Neural progenitor cell (in vitro differentiated cells): ENCODE measurements at regions not wholly inside any gene's neighbourhood (a gene's known extent, or its start where the extent isn't known, plus 50 kb on each side); places are given as distances from the start of the nearest gene placed in this dataset.

ENCODE experiments used
- DNase-seq: peaks from one replicate; pipeline ENCODE4 v3.0.0-alpha.2; 2016; ENCODE audit warnings: low spot score
- H2AFZ ChIP-seq: fragments of 200-600 bp; sonication (generic); replicated peaks from 2 replicates; pipeline ENCODE4 v1.6.1; 2016; ENCODE audit warnings: antibody characterized with exemption
- H3F3A ChIP-seq: fragments of 200-600 bp; sonication (generic); 2 replicates; pipeline ENCODE4 v1.6.1; 2016; ENCODE audit warnings: antibody characterized with exemption, low read depth
- H3K27ac ChIP-seq: fragments of 200-600 bp; sonication (generic); 2 replicates; pipeline ENCODE4 v1.5.1; 2016; ENCODE audit warnings: mild to moderate bottlenecking
- H3K27me3 ChIP-seq: fragments of 200-600 bp; sonication (generic); 2 replicates; pipeline ENCODE4 v1.6.1; 2016; ENCODE audit warnings: mild to moderate bottlenecking, moderate library complexity
- H3K36me3 ChIP-seq: fragments of 200-600 bp; sonication (generic); 2 replicates; pipeline ENCODE4 v1.5.1; 2016
- H3K4me1 ChIP-seq: fragments of 200-600 bp; sonication (generic); 2 replicates; pipeline ENCODE4 v1.6.1; 2016; ENCODE audit warnings: mixed run types
- H3K4me2 ChIP-seq: fragments of 200-600 bp; sonication (generic); 2 replicates; pipeline ENCODE4 v1.6.1; 2016
- H3K4me3 ChIP-seq: fragments of 200-600 bp; sonication (generic); 2 replicates; pipeline ENCODE4 v1.5.1; 2016
- H3K79me2 ChIP-seq: fragments of 200-600 bp; sonication (generic); 2 replicates; pipeline ENCODE4 v1.6.1; 2016; ENCODE audit warnings: low read depth
- H3K9ac ChIP-seq: fragments of 200-600 bp; sonication (generic); 2 replicates; pipeline ENCODE4 v1.6.1; 2016
- H3K9me3 ChIP-seq: fragments of 200-600 bp; sonication (generic); 2 replicates; pipeline ENCODE4 v1.5.1; 2016; ENCODE audit warnings: low read depth
- H4K20me1 ChIP-seq: fragments of 200-600 bp; sonication (generic); 2 replicates; pipeline ENCODE4 v1.6.1; 2016; ENCODE audit warnings: low read depth
- H3K27ac Mint-ChIP-seq: 3 replicates; pipeline ENCODE4 v1.8.0; 2021; ENCODE audit warnings: mixed read lengths
- H3K27me3 Mint-ChIP-seq: 2 replicates; pipeline ENCODE4 v1.8.0; 2022; ENCODE audit warnings: low read depth, mild to moderate bottlenecking, inconsistent platforms, moderate library complexity, mixed read lengths; ENCODE audit not compliant: insufficient read depth
- H3K36me3 Mint-ChIP-seq: 3 replicates; pipeline ENCODE4 v1.8.0; 2021; ENCODE audit warnings: mixed read lengths
- H3K4me1 Mint-ChIP-seq: 3 replicates; pipeline ENCODE4 v1.8.0; 2021; ENCODE audit warnings: mixed read lengths
- H3K4me3 Mint-ChIP-seq: 3 replicates; pipeline ENCODE4 v1.8.0; 2021; ENCODE audit warnings: mild to moderate bottlenecking, moderate library complexity, mixed read lengths
- H3K9me3 Mint-ChIP-seq: 3 replicates; pipeline ENCODE4 v1.8.0; 2020; ENCODE audit warnings: mixed read lengths
- CTCF ChIP-seq: fragments of 200-600 bp; sonication (generic); IDR thresholded peaks from 2 replicates; pipeline ENCODE4 v1.5.1; 2017; ENCODE audit warnings: antibody characterized with exemption, mild to moderate bottlenecking
- EZH2 ChIP-seq: fragments of 200-600 bp; sonication (generic); IDR thresholded peaks from 2 replicates; pipeline ENCODE4 v1.6.1; 2017; ENCODE audit warnings: antibody characterized with exemption, mild to moderate bottlenecking, moderate library complexity
- EZH2phosphoT487 ChIP-seq: fragments of 200-600 bp; sonication (generic); IDR thresholded peaks from 2 replicates; pipeline ENCODE4 v1.6.1; 2017; ENCODE audit warnings: antibody characterized with exemption

DNA sequence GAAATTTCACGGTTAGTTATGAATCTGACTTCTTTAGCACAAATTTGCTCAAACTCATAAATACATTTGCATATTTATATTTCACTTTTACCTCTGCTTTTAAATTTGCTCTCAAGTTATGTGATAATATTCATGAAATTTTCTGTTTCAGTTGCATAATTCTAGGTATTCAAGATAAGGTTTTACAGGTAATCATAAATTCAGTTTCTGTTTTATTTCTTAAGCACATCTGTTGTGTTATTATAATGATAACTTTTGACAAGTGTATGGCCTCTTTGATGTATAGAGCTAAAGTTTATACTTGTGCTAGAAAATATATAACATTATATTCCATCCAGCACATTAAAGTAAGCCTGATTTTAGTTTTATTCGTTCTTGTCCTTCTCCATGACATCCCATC, 308.1 kb downstream of the SLC7A11 start:
- Mint-ChIP-seq H3K9me3 (no peaks in the 10 kb centered on the region), H3K27ac (no peak overlapping the region), H3K4me1 (no peaks in the 10 kb centered on the region), H3K27me3 (peaks cover 5% of the 10 kb centered on the region), H3K4me3 (no peak overlapping the region), H3K36me3 (no peaks in the 10 kb centered on the region)
- Histone ChIP-seq H2AFZ (no peak overlapping the region), H3K27ac (no peak overlapping the region), H3F3A (no peaks in the 10 kb centered on the region), H3K9ac (no peak overlapping the region), H3K9me3 (no peaks in the 10 kb centered on the region), H4K20me1 (no peaks in the 10 kb centered on the region), H3K27me3 (no peaks in the 10 kb centered on the region), H3K4me2 (no peak overlapping the region), H3K4me3 (no peak overlapping the region), H3K36me3 (no peaks in the 10 kb centered on the region), H3K4me1 (no peaks in the 10 kb centered on the region), H3K79me2 (no peaks in the 10 kb centered on the region)
- no peak for DNase-seq
- no peak for TF ChIP-seq CTCF
- no peak for TF ChIP-seq EZH2
- TF ChIP-seq EZH2phosphoT487 = no peak

DNA sequence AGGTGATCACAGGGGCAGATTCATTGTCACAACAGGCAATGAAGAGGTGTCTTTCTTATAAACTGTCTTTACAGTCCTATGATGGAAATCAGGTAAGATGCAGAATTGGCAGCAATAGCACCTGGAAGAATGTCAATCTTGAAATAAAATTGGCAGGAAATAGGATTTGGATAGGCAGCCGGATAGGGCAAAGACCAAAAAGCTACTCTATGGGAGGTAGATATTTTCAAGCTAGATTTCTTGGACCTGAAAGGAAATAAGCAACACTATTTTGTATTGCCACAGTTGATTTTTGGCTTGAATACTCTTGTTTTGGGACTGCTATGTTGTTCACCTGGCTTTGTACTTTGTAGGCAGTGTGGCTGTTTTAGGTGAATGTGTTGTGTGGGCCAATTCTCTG, 314.2 kb downstream of the SLC7A11 start:
- Mint-ChIP-seq H3K9me3 (no peaks in the 10 kb centered on the region), H3K36me3 (no peaks in the 10 kb centered on the region), H3K4me1 (peaks cover 7% of the 10 kb centered on the region), H3K27ac (no peak overlapping the region), H3K27me3 (peaks cover 5% of the 10 kb centered on the region), H3K4me3 (no peak overlapping the region)
- no peaks in the 10 kb centered on the region for H4K20me1 ChIP-seq
- H3K9ac ChIP-seq = no peak overlapping the region
- no peak overlapping the region for H2AFZ ChIP-seq
- H3K4me3 ChIP-seq = no peak overlapping the region
- no peak overlapping the region for H3K27ac ChIP-seq
- no peaks in the 10 kb centered on the region for H3F3A ChIP-seq
- TF ChIP-seq CTCF (no peak), EZH2 (no peak), EZH2phosphoT487 (no peak)
- no peaks in the 10 kb centered on the region for H3K27me3 ChIP-seq
- no peaks in the 10 kb centered on the region for H3K36me3 ChIP-seq
- no peaks in the 10 kb centered on the region for H3K79me2 ChIP-seq
- no peak overlapping the region for H3K4me2 ChIP-seq
- no peaks in the 10 kb centered on the region for H3K4me1 ChIP-seq
- H3K9me3 ChIP-seq = no peaks in the 10 kb centered on the region
- no peak for DNase-seq

DNA sequence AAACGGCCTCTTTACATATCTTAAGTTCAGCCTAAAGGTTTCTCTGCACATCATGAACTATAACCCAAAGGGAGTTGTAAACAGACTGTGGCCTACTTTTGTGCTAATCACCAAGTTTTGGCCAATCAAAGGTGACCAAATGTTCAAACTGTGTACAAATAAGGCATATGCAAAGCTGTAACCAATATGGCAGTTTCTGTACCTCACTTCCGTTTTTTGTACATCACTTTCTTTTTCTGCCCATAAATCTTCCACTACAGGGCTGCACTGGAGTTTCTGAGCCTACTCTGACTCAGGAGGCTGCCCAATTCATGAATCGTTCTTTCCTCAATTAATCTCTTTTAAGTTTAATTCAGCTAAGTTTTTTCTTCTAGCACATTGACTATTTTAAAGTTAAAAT, 318.7 kb downstream of the SLC7A11 start:
- no peaks in the 10 kb centered on the region for H3K79me2 ChIP-seq
- TF ChIP-seq CTCF (no peak), EZH2 (no peak), EZH2phosphoT487 (no peak)
- Mint-ChIP-seq H3K4me1 (peaks cover 7% of the 10 kb centered on the region), H3K27ac (no peak overlapping the region), H3K36me3 (no peaks in the 10 kb centered on the region), H3K27me3 (no peaks in the 10 kb centered on the region), H3K4me3 (no peak overlapping the region), H3K9me3 (no peaks in the 10 kb centered on the region)
- H3K4me2 ChIP-seq = no peak overlapping the region
- H3K9me3 ChIP-seq = no peaks in the 10 kb centered on the region
- no peak overlapping the region for H3K4me3 ChIP-seq
- H3K36me3 ChIP-seq = no peaks in the 10 kb centered on the region
- no peak overlapping the region for H2AFZ ChIP-seq
- H4K20me1 ChIP-seq = no peaks in the 10 kb centered on the region
- no peak for DNase-seq
- no peak overlapping the region for H3K27ac ChIP-seq
- no peaks in the 10 kb centered on the region for H3F3A ChIP-seq
- no peaks in the 10 kb centered on the region for H3K4me1 ChIP-seq
- H3K9ac ChIP-seq = no peak overlapping the region
- H3K27me3 ChIP-seq = no peaks in the 10 kb centered on the region

GRCh38 chr4:137922721-137923120, 319.4 kb downstream of the SLC7A11 start:
- Histone ChIP-seq H4K20me1 (no peaks in the 10 kb centered on the region), H3K36me3 (no peaks in the 10 kb centered on the region), H3K27ac (no peak overlapping the region), H3K4me3 (no peak overlapping the region), H3K79me2 (no peaks in the 10 kb centered on the region), H3K4me1 (no peaks in the 10 kb centered on the region), H3F3A (no peaks in the 10 kb centered on the region), H3K9me3 (no peaks in the 10 kb centered on the region), H3K27me3 (no peaks in the 10 kb centered on the region), H2AFZ (no peak overlapping the region), H3K4me2 (no peak overlapping the region), H3K9ac (no peak overlapping the region)
- H3K36me3 Mint-ChIP-seq = no peaks in the 10 kb centered on the region
- no peaks in the 10 kb centered on the region for H3K9me3 Mint-ChIP-seq
- TF ChIP-seq CTCF (no peak), EZH2phosphoT487 (no peak), EZH2 (no peak)
- no peak for DNase-seq
- H3K27ac Mint-ChIP-seq = no peak overlapping the region
- no peak overlapping the region for H3K4me3 Mint-ChIP-seq
- H3K4me1 Mint-ChIP-seq = peaks cover 7% of the 10 kb centered on the region
- no peaks in the 10 kb centered on the region for H3K27me3 Mint-ChIP-seq
